ENCODE measurements at regions not wholly inside any gene's neighbourhood (a gene's known extent, or its start where the extent isn't known, plus 50 kb on each side); places are given as distances from the start of the nearest gene placed in this dataset.
"Not testable (repeated sequence)": the region's sequence is repeated elsewhere in the genome, so short reads cannot be mapped to it uniquely, and the experiment has no call there.

GRCh38 chrX:3184176-3184930 is 143.1 kb downstream of the ARSF start:
- DNase-seq = no peak

DNA sequence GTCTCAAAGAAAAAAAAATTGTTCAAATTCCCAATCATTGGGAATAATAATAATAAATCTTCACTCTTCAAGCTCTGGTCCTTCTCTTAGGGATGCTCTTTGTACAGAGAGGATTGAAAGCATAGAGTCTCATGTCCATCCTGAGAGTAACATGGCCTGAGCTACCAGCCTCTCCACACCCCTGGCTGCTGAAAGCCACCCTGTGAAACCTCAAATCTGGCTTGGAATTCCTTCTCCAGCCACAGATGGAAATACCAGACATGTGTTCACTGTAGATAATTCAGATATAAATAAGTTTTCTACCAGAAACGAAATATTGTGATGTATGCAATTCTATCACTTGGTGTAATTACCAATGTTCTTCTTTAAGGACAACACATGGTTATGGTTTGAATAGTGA is 140.6 kb downstream of the ARSF start:
- DNase-seq = no peak

DNA sequence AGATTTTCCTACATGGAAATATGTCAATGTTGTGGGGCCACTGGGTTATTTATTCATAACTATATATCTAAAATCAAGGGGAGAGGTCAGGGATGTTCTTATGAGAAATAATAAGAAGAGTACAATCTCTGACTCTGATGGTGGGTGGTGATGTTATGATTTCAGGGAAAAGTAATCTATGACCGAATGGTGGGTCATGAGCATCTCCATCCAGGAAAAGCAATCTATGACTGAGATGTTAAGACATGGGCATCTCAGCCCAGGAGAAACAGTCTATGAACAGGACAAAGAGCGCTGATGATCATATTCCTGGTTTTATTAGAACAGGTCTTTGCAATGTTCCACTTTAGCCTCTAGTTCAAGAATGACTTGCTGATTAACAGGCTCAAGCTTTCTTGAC is 137.1 kb downstream of the ARSF start:
- DNase-seq = no peak

- no peak for DNase-seq
These were observed 136.6 kb downstream of the ARSF start for GRCh38 chrX:3177851-3178250.

DNA sequence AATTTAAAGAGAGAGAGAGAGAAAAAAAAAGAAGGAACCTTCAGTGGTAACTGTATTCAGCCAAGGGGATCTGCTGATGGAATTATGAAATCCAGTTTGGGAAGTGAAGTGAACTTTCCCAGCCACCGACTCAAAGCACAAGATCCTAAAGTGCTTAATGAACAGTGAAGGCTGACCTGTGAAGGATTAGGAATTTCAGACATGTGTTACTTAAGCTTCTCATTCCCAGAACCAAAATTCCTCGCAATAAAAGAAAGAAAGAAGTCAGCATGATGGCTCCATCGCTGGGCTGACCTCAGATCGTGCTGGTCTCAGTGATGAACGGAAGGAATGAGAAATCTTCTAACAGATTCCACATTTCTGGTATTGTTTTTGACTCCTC is 135.2 kb downstream of the ARSF start:
- no peak for DNase-seq

- DNase-seq = no peak
These were observed 134.6 kb downstream of the ARSF start for GRCh38 chrX:3175659-3176438.

- not testable (repeated sequence) for DNase-seq
These were observed 130.9 kb downstream of the ARSF start for GRCh38 chrX:3172156-3172555.

GRCh38 chrX:3169421-3169820 is 128.2 kb downstream of the ARSF start:
- DNase-seq = no peak

DNA sequence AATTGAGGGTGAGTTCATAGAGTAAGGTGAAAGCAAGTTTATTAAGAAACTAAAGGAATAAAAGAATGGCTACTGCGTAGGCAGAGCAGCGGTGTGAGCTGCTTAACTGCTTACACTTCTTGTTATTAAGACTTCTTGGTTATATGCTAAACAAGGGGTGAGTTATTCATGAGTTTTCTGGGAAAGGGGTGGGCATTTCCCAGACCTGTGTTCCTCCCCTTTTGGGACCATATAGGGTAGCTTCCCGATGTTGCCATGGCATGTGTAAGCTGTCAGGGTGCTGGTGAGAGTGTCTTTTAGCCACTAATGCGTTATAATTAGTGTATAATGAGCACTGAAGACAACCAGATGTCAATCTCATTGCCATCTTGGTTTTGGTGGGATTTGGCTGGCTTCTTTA is 126.5 kb downstream of the ARSF start:
- DNase-seq = no peak

DNA sequence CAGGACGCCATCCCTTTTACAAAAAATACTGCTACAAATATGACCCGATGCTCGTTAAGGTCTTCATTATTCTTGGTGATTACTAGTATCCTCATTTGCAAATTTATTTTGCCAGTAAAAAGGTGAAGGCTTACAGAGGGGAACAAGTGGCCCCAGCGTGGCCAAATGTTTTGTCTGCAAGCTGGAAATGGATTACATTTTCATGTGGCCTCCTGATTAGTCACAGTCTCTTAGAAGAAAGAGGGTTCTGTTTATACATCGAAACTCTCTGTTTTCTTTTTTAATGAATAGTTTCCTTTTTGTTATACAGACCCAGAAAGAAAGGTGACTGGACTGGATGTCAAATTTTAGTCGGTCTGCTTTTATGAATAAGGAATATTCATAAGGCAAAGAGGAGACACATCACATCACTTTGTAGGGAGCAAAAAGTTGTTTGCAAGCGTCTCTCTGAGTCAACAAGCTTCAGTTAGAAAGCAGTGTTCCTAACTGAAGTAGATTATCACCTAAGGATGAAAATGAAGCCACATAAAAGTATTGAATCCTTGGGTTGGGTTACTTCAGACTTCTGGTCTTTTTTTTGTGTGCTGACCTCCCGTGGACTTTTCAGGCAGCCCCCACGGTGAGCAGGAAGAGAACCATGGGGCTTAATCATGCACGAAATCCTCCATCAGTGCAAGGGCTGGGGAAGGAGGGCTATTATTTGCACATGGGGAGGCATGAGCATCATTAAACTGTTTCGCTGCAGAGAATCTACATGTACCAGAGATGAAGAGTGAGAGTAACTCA is 125.6 kb downstream of the ARSF start:
- no peak for DNase-seq

DNA sequence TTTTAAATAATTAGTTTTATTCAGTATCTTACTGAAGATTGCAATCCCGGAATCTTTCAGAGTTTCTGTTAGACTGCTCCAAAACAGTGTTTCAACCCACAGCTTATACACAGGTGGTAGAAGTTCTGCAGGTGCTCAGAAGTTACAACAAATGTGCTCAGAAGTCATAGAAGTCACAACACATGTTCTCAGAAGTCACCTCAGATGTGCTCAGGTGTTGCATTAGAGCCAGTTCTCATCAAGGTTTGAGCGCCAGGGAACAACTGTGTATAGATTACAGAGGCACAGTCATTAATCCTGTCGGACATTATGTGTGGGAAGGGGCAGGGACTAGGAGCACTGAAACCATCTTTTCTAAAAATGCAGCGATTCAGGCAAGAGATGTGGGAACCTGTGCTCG is 124.5 kb downstream of the ARSF start:
- no peak for DNase-seq

All from renal pelvis (tissue), 1 donor.